Heart left ventricle (tissue), 16 donors: ENCODE measurements at regions not wholly inside any gene's neighbourhood (a gene's known extent, or its start where the extent isn't known, plus 50 kb on each side); places are given as distances from the start of the nearest gene placed in this dataset.

ENCODE experiments used
- ATAC-seq, 4 donors: fragments of 200-7000 bp; cut with Tn5 transposase; one replicate each; pipeline ENCODE4 v1.9.1; 2020 to 2022; ENCODE audit warnings: moderate library complexity in 4 of 4, mild to moderate bottlenecking in 3 of 4, moderate number of reproducible peaks in 1 of 4
- DNase-seq, 5 donors: peaks; one replicate each; pipeline ENCODE4 v3.0.0-alpha.2; 2020
- H3K27ac ChIP-seq, 12 donors: fragments of 200-600 bp; sonication (generic) in 4 of 12; one replicate each; pipeline versions ENCODE4 v1.5.0 to v1.8.0; 2016 to 2022; ENCODE audit warnings: mild to moderate bottlenecking in 2 of 12
- H3K27me3 ChIP-seq, 9 donors: fragments of 200-600 bp; sonication (generic) in 2 of 9; one replicate each; pipeline versions ENCODE4 v1.5.1 to v1.8.0; 2016 to 2022; ENCODE audit warnings: mild to moderate bottlenecking in 3 of 9
- H3K36me3 ChIP-seq, 9 donors: fragments of 200-600 bp; sonication (generic) in 2 of 9; one replicate each; pipeline versions ENCODE4 v1.5.0 to v1.8.0; 2018 to 2022; ENCODE audit warnings: mild to moderate bottlenecking in 2 of 9
- H3K4me1 ChIP-seq, 12 donors: fragments of 200-600 bp; sonication (generic) in 4 of 12; one replicate each; pipeline versions ENCODE4 v1.5.0 to v1.8.0; 2016 to 2022; ENCODE audit warnings: mild to moderate bottlenecking in 3 of 12
- H3K4me3 ChIP-seq, 12 donors: fragments of 200-600 bp; sonication (generic) in 4 of 12; one replicate each; pipeline versions ENCODE4 v1.5.0 to v1.8.0; 2017 to 2022; ENCODE audit warnings: mild to moderate bottlenecking in 9 of 12, moderate library complexity in 4 of 12
- H3K9me3 ChIP-seq, 12 donors: fragments of 200-600 bp; sonication (generic) in 4 of 12; one replicate each; pipeline versions ENCODE4 v1.5.0 to v1.8.0; 2016 to 2022; ENCODE audit warnings: mild to moderate bottlenecking in 1 of 12
- POLR2A ChIP-seq, 2 donors: fragments of 450-650 bp; IDR thresholded peaks; one replicate each; pipeline ENCODE4 v1.6.1; 2017; ENCODE audit warnings: antibody characterized with exemption in 2 of 2, mild to moderate bottlenecking in 2 of 2, moderate library complexity in 2 of 2
- WGBS, 4 donors: extraction: QIAGEN DNeasy Blood & Tissue Kit in 2 of 4; methylation state at CpG; one replicate each; pipeline versions ENCODE4 v1.1.5 to v1.1.7; 2013 to 2018; 5-methylcytosine and 5-hydroxymethylcytosine counted together
- intact Hi-C, 10 donors: fragments of 100-400 bp; cut with DNase I; formaldehyde crosslinking; loops; one replicate each; pipeline versions ENCODE4 v1.11.1 to v1.14.2; 2022
- TF ChIP-seq, protein P1 (sequence below), 12 donors: fragments of 200-600 bp; sonication (generic) in 4 of 12; IDR thresholded peaks; one replicate each; pipeline versions ENCODE4 v1.5.0 to v1.8.0; 2018 to 2022; ENCODE audit warnings: antibody characterized with exemption in 12 of 12, mild to moderate bottlenecking in 5 of 12
- donor health status: ischemic (EF 13 %, LVEDD 7.1; RV severe dilation, severe dysfunction).
- donor health status: healthy with polysubstance abuse.
- donor health status: DM: no; HTN: yes; CAD: no.
- donor health status: DM: no; HTN: no; CAD: no.
- donor health status: ischemic (EF 25% LVEDD 6.9; RV normal size, moderate dysfunction).
- donor health status: ischemic (EF 25% LVEDD 5.7; RV mildly dilated, moderate dysfunction).
- donor health status: healthy.
- donor health status: DM: yes; HTN: yes; CAD: no.
- donor health status: ischemic (EF 35%, LVEDD 5.7; RV mildly dilated, moderate dysfunction).
- donor health status: nonischemic (EF 11% LVEDD 7.7; RV severe dilation, severe dysfunction).
- donor health status: DM: yes; HTN: yes; CAD: no.
- donor health status: PGD.
- donor health status: ischemic (EF 29% LVEDD 5.4; RV normal size, mild dysfunction).
- donor health status: nonischemic (EF 23%, LVEDD 6.1; RV moderate dilation, normal function).

DNA sequence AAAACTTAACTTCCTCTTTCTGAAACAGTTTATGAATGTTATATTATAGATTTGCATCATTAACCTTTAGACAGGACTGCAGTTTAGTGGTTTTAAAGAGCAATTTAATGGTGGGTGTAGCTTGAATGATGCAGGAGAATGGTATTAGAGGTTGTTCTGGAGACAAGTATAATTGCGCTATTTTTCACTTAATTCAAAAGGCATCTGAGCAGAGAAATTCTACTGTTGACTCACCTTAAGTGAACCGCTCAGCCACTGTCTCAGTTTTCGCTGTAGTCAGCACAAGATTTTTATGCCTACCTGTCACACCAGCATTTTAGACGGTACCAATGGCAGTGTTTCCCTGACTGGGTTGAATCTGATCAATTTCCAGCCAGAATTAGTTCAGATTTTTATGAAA lies 348.8 kb upstream of the DCBLD2 start:
- no peak for ATAC-seq
- Histone ChIP-seq H3K9me3 (no peaks in the 10 kb centered on the region), H3K36me3 (no peaks in the 10 kb centered on the region), H3K4me1 (peaks cover 0 to 28% (median 6%) of the 10 kb centered on the region in 12 donors), H3K4me3 (no peak overlapping the region), H3K27me3 (no peaks in the 10 kb centered on the region), H3K27ac (peak overlapping the region in 1 of 12 donors; percentile 18)
- DNase-seq, result no peak
- TF ChIP-seq, protein P1, sequence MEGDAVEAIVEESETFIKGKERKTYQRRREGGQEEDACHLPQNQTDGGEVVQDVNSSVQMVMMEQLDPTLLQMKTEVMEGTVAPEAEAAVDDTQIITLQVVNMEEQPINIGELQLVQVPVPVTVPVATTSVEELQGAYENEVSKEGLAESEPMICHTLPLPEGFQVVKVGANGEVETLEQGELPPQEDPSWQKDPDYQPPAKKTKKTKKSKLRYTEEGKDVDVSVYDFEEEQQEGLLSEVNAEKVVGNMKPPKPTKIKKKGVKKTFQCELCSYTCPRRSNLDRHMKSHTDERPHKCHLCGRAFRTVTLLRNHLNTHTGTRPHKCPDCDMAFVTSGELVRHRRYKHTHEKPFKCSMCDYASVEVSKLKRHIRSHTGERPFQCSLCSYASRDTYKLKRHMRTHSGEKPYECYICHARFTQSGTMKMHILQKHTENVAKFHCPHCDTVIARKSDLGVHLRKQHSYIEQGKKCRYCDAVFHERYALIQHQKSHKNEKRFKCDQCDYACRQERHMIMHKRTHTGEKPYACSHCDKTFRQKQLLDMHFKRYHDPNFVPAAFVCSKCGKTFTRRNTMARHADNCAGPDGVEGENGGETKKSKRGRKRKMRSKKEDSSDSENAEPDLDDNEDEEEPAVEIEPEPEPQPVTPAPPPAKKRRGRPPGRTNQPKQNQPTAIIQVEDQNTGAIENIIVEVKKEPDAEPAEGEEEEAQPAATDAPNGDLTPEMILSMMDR (IDR thresholded peaks at IDR 0.05), result no peak
- TF ChIP-seq POLR2A (IDR thresholded peaks at IDR 0.05), result no peak
- 71 to 88% (median 79%) methylated on average over 4 of the region's 4 CpGs for WGBS, 4 donors
- intact Hi-C loops, result no loop called here

DNA sequence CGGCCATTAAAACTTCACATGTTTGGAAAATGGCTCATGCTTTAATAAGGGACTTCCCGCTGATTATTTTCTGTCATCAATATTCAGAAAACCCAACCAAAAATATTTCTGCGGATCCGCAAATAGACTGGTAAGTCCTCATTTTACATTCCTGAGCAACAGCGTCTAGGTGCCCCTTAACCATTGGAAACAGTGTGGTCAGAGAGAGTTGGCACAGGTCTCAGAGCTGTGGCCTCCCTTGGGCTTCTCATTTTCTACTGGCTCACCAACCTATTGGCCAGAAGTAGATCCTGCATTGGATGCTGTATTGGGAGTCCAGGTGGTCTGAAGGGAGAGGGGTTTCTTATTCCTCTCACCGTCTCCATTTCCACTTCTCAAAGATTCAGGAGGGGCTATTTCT lies 348.1 kb upstream of the DCBLD2 start:
- peak overlapping the region in 2 of 12 donors; percentile 38 to 47 for H3K27ac ChIP-seq
- no peaks in the 10 kb centered on the region for H3K36me3 ChIP-seq
- WGBS, 4 donors, result 94 to 95% (median 95%) methylated on average over 6 of the region's 6 CpGs
- DNase-seq (no peak), ATAC-seq (no peak)
- intact Hi-C loops, result no loop called here
- no peaks in the 10 kb centered on the region for H3K9me3 ChIP-seq
- H3K4me3 ChIP-seq, result no peak overlapping the region
- TF ChIP-seq, protein P1 (IDR thresholded peaks at IDR 0.05), result no peak
- no peak for TF ChIP-seq POLR2A (IDR thresholded peaks at IDR 0.05)
- H3K27me3 ChIP-seq, result no peaks in the 10 kb centered on the region
- H3K4me1 ChIP-seq, result peaks cover 0 to 28% (median 6%) of the 10 kb centered on the region in 12 donors

DNA sequence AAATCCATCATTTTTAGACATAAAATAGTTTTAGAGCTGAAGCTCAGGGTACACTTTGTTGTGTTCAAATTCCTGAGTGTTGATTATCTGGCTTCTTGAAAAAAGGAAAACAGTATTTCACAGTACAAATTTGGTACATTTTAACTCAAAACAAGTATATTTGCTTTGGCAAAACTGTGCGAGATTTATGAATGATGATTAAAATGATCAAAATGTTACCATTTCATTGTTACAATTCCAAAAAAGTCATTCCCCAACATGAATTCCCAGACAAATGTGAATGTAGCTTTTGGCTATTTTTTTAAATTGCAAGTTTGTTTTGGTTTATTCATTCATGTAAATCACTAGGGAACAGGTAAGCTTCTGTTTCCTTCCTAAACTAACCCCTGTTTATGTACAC lies 347.4 kb upstream of the DCBLD2 start:
- peaks cover 0 to 28% (median 6%) of the 10 kb centered on the region in 12 donors for H3K4me1 ChIP-seq
- ATAC-seq, result peak in 2 of 4 donors; percentile 36 to 64
- H3K36me3 ChIP-seq, result no peaks in the 10 kb centered on the region
- intact Hi-C loops, result no loop called here
- WGBS, 4 donors, result 52 to 72% (median 60%) methylated on average over 1 of the region's 1 CpG
- H3K27me3 ChIP-seq, result no peaks in the 10 kb centered on the region
- peaks cover 0 to 4% (median 0%) of the 10 kb centered on the region in 12 donors for H3K9me3 ChIP-seq
- DNase-seq, result no peak
- no peak for TF ChIP-seq POLR2A (IDR thresholded peaks at IDR 0.05)
- no peak overlapping the region for H3K4me3 ChIP-seq
- H3K27ac ChIP-seq, result peak overlapping the region in 3 of 12 donors; percentile 3 to 47 (median 38)

DNA sequence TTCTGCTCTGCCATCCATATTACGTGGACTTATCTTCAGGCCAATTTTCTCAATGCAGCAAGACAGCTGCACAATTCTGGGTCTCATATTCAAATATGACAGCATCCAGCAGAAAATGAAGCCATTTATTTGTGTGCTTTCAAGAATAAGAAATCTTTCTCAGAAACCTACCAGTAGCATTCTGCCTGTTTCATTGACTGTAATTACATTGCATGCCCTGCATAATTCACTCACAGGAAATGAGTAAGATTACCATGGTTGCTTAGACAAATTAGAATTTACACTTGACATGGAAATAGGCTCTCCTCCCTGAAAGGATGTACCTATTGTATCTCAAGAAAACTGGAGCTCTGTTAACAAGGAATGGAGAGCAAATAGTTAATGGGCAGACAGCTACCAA lies 346.6 kb upstream of the DCBLD2 start:
- WGBS, 4 donors, result 53 to 89% (median 63%) methylated on average over 1 of the region's 1 CpG
- Histone ChIP-seq H3K27ac (peak overlapping the region in 2 of 12 donors; percentile 3 to 28), H3K4me1 (peaks cover 0 to 28% (median 6%) of the 10 kb centered on the region in 12 donors), H3K27me3 (no peaks in the 10 kb centered on the region), H3K9me3 (peaks cover 0 to 7% (median 0%) of the 10 kb centered on the region in 12 donors), H3K36me3 (no peaks in the 10 kb centered on the region), H3K4me3 (no peak overlapping the region)
- TF ChIP-seq POLR2A (IDR thresholded peaks at IDR 0.05), result no peak
- TF ChIP-seq, protein P1 (IDR thresholded peaks at IDR 0.05), result no peak
- DNase-seq (no peak), ATAC-seq (no peak)
- intact Hi-C loops, result no loop called here
